Endothelial cell of umbilical vein (primary cell): ENCODE measurements at regions not wholly inside any gene's neighbourhood (a gene's known extent, or its start where the extent isn't known, plus 50 kb on each side); places are given as distances from the start of the nearest gene placed in this dataset.

Experiments used
- BruUV-seq: library from RNA; stranded (reverse); fragments of 400-500 nt; replicated peaks from 2 replicates; lab custom pipeline; 2021; lab: Mats Ljungman, UMichigan
- CTCF ChIA-PET: fragments of 300-600, 350-600 bp; sonication (Branson Sonifier 250); formaldehyde crosslinking; loops from one replicate; lab custom pipeline; 2021; ENCODE audit warnings: antibody characterized with exemption, inconsistent platforms; lab: Charles Lee
- POLR2A ChIA-PET: fragments of 300-600, 350-600 bp; sonication (Branson Sonifier 250); formaldehyde crosslinking; loops from one replicate; lab custom pipeline; 2021; ENCODE audit warnings: antibody characterized with exemption, inconsistent platforms; lab: Charles Lee
- DNase-seq: peaks from one replicate; pipeline ENCODE4 v3.0.0-alpha.2; 2011; ENCODE audit warnings: low read depth, low spot score
- FAIRE-seq: peaks from 2 replicates; lab custom pipeline; 2011; peaks lifted over from hg19 to GRCh38; lab: Jason Lieb, UNC
- H2AFZ ChIP-seq: 2 replicates; pipeline ENCODE4 v1.6.0; 2012; ENCODE audit warnings: low read depth, low read length, control low read depth, inconsistent platforms
- H3K27ac ChIP-seq: 2 replicates; pipeline ENCODE4 v1.5.1; 2011; ENCODE audit warnings: low read depth, mild to moderate bottlenecking, control low read depth, low read length, moderate library complexity; ENCODE audit not compliant: insufficient read depth
- H3K27me3 ChIP-seq, 2 experiments: 2 replicates each; pipeline versions ENCODE4 v1.6.0 to v1.6.1; 2011; ENCODE audit warnings: low read length in 2 of 2, mixed read lengths in 1 of 2; ENCODE audit not compliant: control insufficient read depth in 2 of 2, insufficient read depth in 2 of 2
- H3K36me3 ChIP-seq, 2 experiments: 2 replicates in 1 of 2; 3 replicates in 1 of 2; pipeline ENCODE4 v1.5.1; 2011; ENCODE audit warnings: low read length in 2 of 2, mild to moderate bottlenecking in 1 of 2, moderate library complexity in 1 of 2; ENCODE audit not compliant: control insufficient read depth in 2 of 2, insufficient read depth in 2 of 2; ENCODE audit errors: extremely low read depth in 1 of 2
- H3K4me1 ChIP-seq: 3 replicates; pipeline ENCODE4 v1.5.1; 2011; ENCODE audit warnings: mild to moderate bottlenecking, low read length; ENCODE audit not compliant: control insufficient read depth, insufficient read depth; ENCODE audit errors: extremely low read depth
- H3K4me2 ChIP-seq: 2 replicates; pipeline ENCODE4 v1.6.1; 2011; ENCODE audit warnings: low read length, control low read depth, mixed read lengths; ENCODE audit not compliant: insufficient read depth
- H3K4me3 ChIP-seq, 3 experiments: fragments of 200-600 bp in 1 of 3; sonication (generic), shearing (Covaris generic) in 1 of 3; replicated peaks in 1 of 3; 2 replicates each; pipeline ENCODE4 v1.5.1; 2011 to 2016; ENCODE audit warnings: control low read depth in 3 of 3, low read length in 3 of 3, mild to moderate bottlenecking in 2 of 3, inconsistent platforms in 1 of 3, low read depth in 1 of 3, moderate library complexity in 1 of 3; ENCODE audit not compliant: insufficient read depth in 1 of 3
- H3K79me2 ChIP-seq: 2 replicates; pipeline ENCODE4 v1.6.0; 2012; ENCODE audit warnings: low read length, inconsistent platforms; ENCODE audit not compliant: control insufficient read depth, insufficient read depth
- H3K9ac ChIP-seq: replicated peaks from 2 replicates; pipeline ENCODE3; 2011; ENCODE audit warnings: low read length, control low read depth; ENCODE audit not compliant: insufficient read depth; ENCODE audit errors: extremely low read depth
- H3K9me1 ChIP-seq: replicated peaks from 3 replicates; pipeline ENCODE4 v1.6.0; 2011; ENCODE audit warnings: mild to moderate bottlenecking, low read length; ENCODE audit not compliant: control insufficient read depth, insufficient read depth; ENCODE audit errors: extremely low read depth
- H3K9me3 ChIP-seq: replicated peaks from 2 replicates; pipeline ENCODE4 v1.5.1; 2012; ENCODE audit warnings: low read length, inconsistent platforms; ENCODE audit not compliant: control insufficient read depth, insufficient read depth
- H4K20me1 ChIP-seq: replicated peaks from 2 replicates; pipeline ENCODE3; 2011; ENCODE audit warnings: mild to moderate bottlenecking, low read length; ENCODE audit not compliant: control insufficient read depth, insufficient read depth; ENCODE audit errors: extremely low read depth
- CTCF ChIP-seq, 2 donors: IDR thresholded peaks; 1 replicate in 1 of 2; 2 replicates in 1 of 2; pipeline ENCODE4 v1.5.1; 2011; ENCODE audit warnings: low read length in 2 of 2, mild to moderate bottlenecking in 2 of 2, moderate library complexity in 2 of 2, control low read depth in 1 of 2, inconsistent platforms in 1 of 2, low read depth in 1 of 2; ENCODE audit not compliant: insufficient read depth in 1 of 2; ENCODE audit errors: extremely low read depth in 1 of 2
- EZH2 ChIP-seq: IDR thresholded peaks from 2 replicates; pipeline ENCODE4 v1.6.1; 2012; ENCODE audit warnings: borderline replicate concordance, low read depth, mild to moderate bottlenecking, moderate library complexity, low read length, inconsistent platforms; ENCODE audit not compliant: severe bottlenecking
- FOS ChIP-seq: IDR thresholded peaks from 2 replicates; pipeline ENCODE4 v1.6.1; 2011; ENCODE audit warnings: mild to moderate bottlenecking, low read length, moderate library complexity, borderline replicate concordance; ENCODE audit not compliant: insufficient read depth
- GATA2 ChIP-seq: IDR thresholded peaks from 2 replicates; pipeline ENCODE4 v1.7.0; 2011; ENCODE audit warnings: low read depth, mild to moderate bottlenecking, moderate library complexity, mixed read lengths, low read length; ENCODE audit not compliant: insufficient read length, insufficient read depth
- JUN ChIP-seq: IDR thresholded peaks from 2 replicates; pipeline ENCODE4 v1.6.1; 2011; ENCODE audit warnings: borderline replicate concordance, low read depth; ENCODE audit not compliant: insufficient read length, insufficient read depth
- MAX ChIP-seq: IDR thresholded peaks from 2 replicates; pipeline ENCODE4 v1.6.1; 2011; ENCODE audit not compliant: insufficient read depth, insufficient read length
- MYC ChIP-seq: IDR thresholded peaks from one replicate; pipeline ENCODE4 v1.6.1; 2011; ENCODE audit warnings: mild to moderate bottlenecking, low read depth, low read length
- dilution Hi-C: fragments of 300-500 bp; cut with MboI; formaldehyde crosslinking; loops from one replicate; pipeline ENCODE4 v1.15.0; 2019; ENCODE audit warnings: low sequenced_read_pairs; ENCODE audit not compliant: extremely low pct_ligation_motif_present
- intact Hi-C: fragments of 100-400 bp; cut with micrococcal nuclease; formaldehyde crosslinking; loops from one replicate; pipeline ENCODE4 v1.10.0; 2022

GRCh38 chr2:136045344-136045743 lies 59.9 kb upstream of the DARS1 start:
- no TSS peak for BruUV-seq
- Histone ChIP-seq H3K27ac (no peak overlapping the region), H3K9ac (no peak overlapping the region), H3K9me1 (no peaks in the 10 kb centered on the region), H3K36me3 (no peaks in the 10 kb centered on the region), H3K27me3 (peaks cover 6 to 8% of the 10 kb centered on the region in 2 experiments), H3K4me3 (no peak overlapping the region), H2AFZ (no peak overlapping the region), H3K4me1 (no peaks in the 10 kb centered on the region), H3K9me3 (no peaks in the 10 kb centered on the region), H3K79me2 (no peaks in the 10 kb centered on the region), H4K20me1 (no peaks in the 10 kb centered on the region), H3K4me2 (no peak overlapping the region)
- no peak for DNase-seq
- dilution Hi-C loops = no loop called here
- intact Hi-C loops = no loop called here
- ChIA-PET POLR2A (no interaction called here), CTCF (interaction anchor here (0.7 kb wide), 1 partner anchor 8 kb away, joined by 3 read pairs; no protein-coding TSS in a partner anchor)
- no peak for FAIRE-seq
- no peak for TF ChIP-seq CTCF (IDR thresholded peaks at IDR 0.05; ENCODE audit: extremely low read depth in 1 of 2, insufficient read depth in 1 of 2, low read depth in 1 of 2, low read length in 2 of 2)
- TF ChIP-seq FOS = no peak
- TF ChIP-seq MYC = no peak
- TF ChIP-seq GATA2 = no peak
- no peak for TF ChIP-seq JUN
- no peak for TF ChIP-seq EZH2
- no peak for TF ChIP-seq MAX
